Peyer's patch (tissue), 4 donors: ENCODE measurements at regions not wholly inside any gene's neighbourhood (a gene's known extent, or its start where the extent isn't known, plus 50 kb on each side); places are given as distances from the start of the nearest gene placed in this dataset.

ENCODE experiments used
- POLR2A ChIP-seq, 2 donors: fragments of 450-650 bp; IDR thresholded peaks; one replicate each; pipeline ENCODE4 v1.5.1; 2017; ENCODE audit warnings: antibody characterized with exemption in 2 of 2, mild to moderate bottlenecking in 2 of 2, moderate library complexity in 2 of 2
- TF ChIP-seq, protein P1 (sequence below), 6 experiments: fragments of 450-650 bp in 4 of 6; fragments of 200-600 bp in 2 of 6; sonication (generic) in 1 of 6; IDR thresholded peaks; one replicate each; pipeline ENCODE4 v1.5.1; 2017 to 2019; ENCODE audit warnings: antibody characterized with exemption in 6 of 6, mild to moderate bottlenecking in 3 of 6, moderate library complexity in 1 of 6

DNA sequence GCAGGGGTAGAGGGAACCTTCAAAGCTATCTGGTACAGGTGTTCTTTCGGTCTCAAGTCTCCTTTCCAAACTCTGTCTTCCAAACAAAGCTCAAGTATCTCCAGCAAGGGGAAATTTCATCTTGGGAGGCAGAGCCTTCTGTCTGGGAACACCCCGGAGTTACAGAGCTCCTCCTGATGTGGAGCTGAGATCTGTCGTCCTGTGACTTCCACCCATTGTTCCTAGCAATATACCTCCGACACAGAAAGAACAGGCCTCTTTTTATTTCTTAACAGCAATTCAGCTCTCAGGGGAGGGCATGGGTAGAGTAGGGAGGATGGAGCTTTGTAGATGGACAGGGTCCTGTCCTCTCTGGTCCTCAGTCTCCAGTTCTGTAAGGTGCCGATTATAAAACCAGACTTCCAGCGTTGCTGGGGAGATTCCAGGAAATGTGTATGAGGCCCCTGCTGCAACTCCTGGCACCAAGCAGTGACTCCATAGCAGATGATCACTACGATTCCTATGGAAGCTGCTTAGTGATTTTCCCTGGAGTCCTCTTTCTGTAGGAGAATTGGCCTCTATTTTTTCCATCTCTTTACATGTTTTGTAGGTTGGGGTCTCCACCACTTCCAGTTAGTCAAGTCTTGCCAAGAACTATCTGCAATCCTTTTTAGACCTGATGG is 56.0 kb upstream of the ARGLU1 start:
- TF ChIP-seq, protein P1, sequence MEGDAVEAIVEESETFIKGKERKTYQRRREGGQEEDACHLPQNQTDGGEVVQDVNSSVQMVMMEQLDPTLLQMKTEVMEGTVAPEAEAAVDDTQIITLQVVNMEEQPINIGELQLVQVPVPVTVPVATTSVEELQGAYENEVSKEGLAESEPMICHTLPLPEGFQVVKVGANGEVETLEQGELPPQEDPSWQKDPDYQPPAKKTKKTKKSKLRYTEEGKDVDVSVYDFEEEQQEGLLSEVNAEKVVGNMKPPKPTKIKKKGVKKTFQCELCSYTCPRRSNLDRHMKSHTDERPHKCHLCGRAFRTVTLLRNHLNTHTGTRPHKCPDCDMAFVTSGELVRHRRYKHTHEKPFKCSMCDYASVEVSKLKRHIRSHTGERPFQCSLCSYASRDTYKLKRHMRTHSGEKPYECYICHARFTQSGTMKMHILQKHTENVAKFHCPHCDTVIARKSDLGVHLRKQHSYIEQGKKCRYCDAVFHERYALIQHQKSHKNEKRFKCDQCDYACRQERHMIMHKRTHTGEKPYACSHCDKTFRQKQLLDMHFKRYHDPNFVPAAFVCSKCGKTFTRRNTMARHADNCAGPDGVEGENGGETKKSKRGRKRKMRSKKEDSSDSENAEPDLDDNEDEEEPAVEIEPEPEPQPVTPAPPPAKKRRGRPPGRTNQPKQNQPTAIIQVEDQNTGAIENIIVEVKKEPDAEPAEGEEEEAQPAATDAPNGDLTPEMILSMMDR (IDR thresholded peaks at IDR 0.05), result no peak
- TF ChIP-seq POLR2A (IDR thresholded peaks at IDR 0.05), result no peak
